CD4-positive, alpha-beta T cell (primary cell): ENCODE measurements at regions not wholly inside any gene's neighbourhood (a gene's known extent, or its start where the extent isn't known, plus 50 kb on each side); places are given as distances from the start of the nearest gene placed in this dataset.

Experiments used
- ATAC-seq: fragments of 200-7000 bp; cut with Tn5 transposase; one replicate; pipeline ENCODE4 v1.10.0; 2022; ENCODE audit warnings: mild to moderate bottlenecking; ENCODE audit not compliant: poor library complexity
- CTCF ChIA-PET: fragments of 350-600 bp; sonication (Branson Sonifier 250); formaldehyde crosslinking; loops from one replicate; lab custom pipeline; 2021; ENCODE audit warnings: antibody characterized with exemption, inconsistent platforms; lab: Charles Lee
- POLR2A ChIA-PET: fragments of 350-600 bp; sonication (Branson Sonifier 250); formaldehyde crosslinking; loops from one replicate; lab custom pipeline; 2021; ENCODE audit warnings: antibody characterized with exemption, inconsistent platforms; lab: Charles Lee
- DNase-seq, 14 experiments: peaks; one replicate each; pipeline ENCODE4 v3.0.0-alpha.2; 2013 to 2020; ENCODE audit warnings: mixed read lengths in 2 of 14
- H3K27ac ChIP-seq, 2 donors: one replicate each; pipeline versions ENCODE4 v1.5.1 to v1.7.0; 2013; ENCODE audit warnings: low read length in 2 of 2, low read depth in 1 of 2, mild to moderate bottlenecking in 1 of 2
- H3K27me3 ChIP-seq, 2 experiments: 1 replicate in 1 of 2; 2 replicates in 1 of 2; pipeline versions ENCODE4 v1.6.1 to v1.7.0; 2013; ENCODE audit warnings: low read length in 2 of 2, control low read depth in 1 of 2, mild to moderate bottlenecking in 1 of 2, moderate library complexity in 1 of 2; ENCODE audit not compliant: insufficient read depth in 2 of 2, control insufficient read depth in 1 of 2
- H3K36me3 ChIP-seq: one replicate; pipeline ENCODE4 v1.6.1; 2013; ENCODE audit warnings: low read length, control low read depth; ENCODE audit not compliant: insufficient read depth
- H3K4me1 ChIP-seq: one replicate; pipeline ENCODE4 v1.6.1; 2013; ENCODE audit warnings: low read length, control low read depth; ENCODE audit not compliant: insufficient read depth
- H3K4me3 ChIP-seq: one replicate; pipeline ENCODE4 v1.5.1; 2013; ENCODE audit warnings: mild to moderate bottlenecking, low read length, moderate library complexity
- H3K9me3 ChIP-seq, 2 experiments: 1 replicate in 1 of 2; 2 replicates in 1 of 2; pipeline versions ENCODE4 v1.6.1 to v1.7.0; 2013; ENCODE audit warnings: low read length in 2 of 2, mild to moderate bottlenecking in 2 of 2, control low read depth in 1 of 2, moderate library complexity in 1 of 2; ENCODE audit not compliant: control insufficient read depth in 1 of 2, insufficient read depth in 1 of 2
- H3K27ac Mint-ChIP-seq: one replicate; pipeline ENCODE4 v1.8.0; 2020; ENCODE audit warnings: mixed read lengths
- H3K27me3 Mint-ChIP-seq: one replicate; pipeline ENCODE4 v1.8.0; 2021; ENCODE audit warnings: mixed read lengths
- H3K36me3 Mint-ChIP-seq: one replicate; pipeline ENCODE4 v1.8.0; 2021; ENCODE audit warnings: low read depth, mixed read lengths
- H3K4me1 Mint-ChIP-seq: one replicate; pipeline ENCODE4 v1.8.0; 2021; ENCODE audit warnings: low read depth, mixed read lengths
- H3K4me3 Mint-ChIP-seq: one replicate; pipeline ENCODE4 v1.8.0; 2020; ENCODE audit warnings: mild to moderate bottlenecking, mixed read lengths
- H3K9me3 Mint-ChIP-seq: one replicate; pipeline ENCODE4 v1.8.0; 2020; ENCODE audit warnings: mixed read lengths
- intact Hi-C, 2 experiments: fragments of 100-400 bp; cut with DNase I in 1 of 2; cut with micrococcal nuclease in 1 of 2; formaldehyde crosslinking; loops; one replicate each; pipeline versions ENCODE4 v1.15.1 to v1.9.0; 2023 to 2025; cut with DNase I, micrococcal nuclease
- TF ChIP-seq, protein P1 (sequence below): fragments of 200-600 bp; IDR thresholded peaks from one replicate; pipeline ENCODE4 v1.8.0; 2022; ENCODE audit warnings: antibody characterized with exemption, mild to moderate bottlenecking

- peaks cover 4% of the 10 kb centered on the region for H3K4me1 ChIP-seq
- DNase-seq (no peak), ATAC-seq (no peak)
- TF ChIP-seq, protein P1, sequence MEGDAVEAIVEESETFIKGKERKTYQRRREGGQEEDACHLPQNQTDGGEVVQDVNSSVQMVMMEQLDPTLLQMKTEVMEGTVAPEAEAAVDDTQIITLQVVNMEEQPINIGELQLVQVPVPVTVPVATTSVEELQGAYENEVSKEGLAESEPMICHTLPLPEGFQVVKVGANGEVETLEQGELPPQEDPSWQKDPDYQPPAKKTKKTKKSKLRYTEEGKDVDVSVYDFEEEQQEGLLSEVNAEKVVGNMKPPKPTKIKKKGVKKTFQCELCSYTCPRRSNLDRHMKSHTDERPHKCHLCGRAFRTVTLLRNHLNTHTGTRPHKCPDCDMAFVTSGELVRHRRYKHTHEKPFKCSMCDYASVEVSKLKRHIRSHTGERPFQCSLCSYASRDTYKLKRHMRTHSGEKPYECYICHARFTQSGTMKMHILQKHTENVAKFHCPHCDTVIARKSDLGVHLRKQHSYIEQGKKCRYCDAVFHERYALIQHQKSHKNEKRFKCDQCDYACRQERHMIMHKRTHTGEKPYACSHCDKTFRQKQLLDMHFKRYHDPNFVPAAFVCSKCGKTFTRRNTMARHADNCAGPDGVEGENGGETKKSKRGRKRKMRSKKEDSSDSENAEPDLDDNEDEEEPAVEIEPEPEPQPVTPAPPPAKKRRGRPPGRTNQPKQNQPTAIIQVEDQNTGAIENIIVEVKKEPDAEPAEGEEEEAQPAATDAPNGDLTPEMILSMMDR: no peak
- Mint-ChIP-seq H3K9me3 (no peaks in the 10 kb centered on the region), H3K27ac (no peak overlapping the region), H3K27me3 (no peaks in the 10 kb centered on the region), H3K4me3 (no peak overlapping the region), H3K4me1 (no peaks in the 10 kb centered on the region), H3K36me3 (no peaks in the 10 kb centered on the region)
- H3K27me3 ChIP-seq: no peaks in the 10 kb centered on the region
- intact Hi-C loops: loop anchor here in 1 of 2 experiments (10.0 kb wide), 1 partner anchor 1340 kb away; no protein-coding TSS in a partner anchor
- H3K4me3 ChIP-seq: no peak overlapping the region
- H3K27ac ChIP-seq: no peak overlapping the region
- H3K9me3 ChIP-seq: peaks cover 0 to 9% of the 10 kb centered on the region in 2 experiments
- ChIA-PET POLR2A (no interaction called here), CTCF (no interaction called here)
- H3K36me3 ChIP-seq: no peaks in the 10 kb centered on the region
Measured at GRCh38 chr18:77905011-77905410, 655.4 kb downstream of the GALR1 start.

DNA sequence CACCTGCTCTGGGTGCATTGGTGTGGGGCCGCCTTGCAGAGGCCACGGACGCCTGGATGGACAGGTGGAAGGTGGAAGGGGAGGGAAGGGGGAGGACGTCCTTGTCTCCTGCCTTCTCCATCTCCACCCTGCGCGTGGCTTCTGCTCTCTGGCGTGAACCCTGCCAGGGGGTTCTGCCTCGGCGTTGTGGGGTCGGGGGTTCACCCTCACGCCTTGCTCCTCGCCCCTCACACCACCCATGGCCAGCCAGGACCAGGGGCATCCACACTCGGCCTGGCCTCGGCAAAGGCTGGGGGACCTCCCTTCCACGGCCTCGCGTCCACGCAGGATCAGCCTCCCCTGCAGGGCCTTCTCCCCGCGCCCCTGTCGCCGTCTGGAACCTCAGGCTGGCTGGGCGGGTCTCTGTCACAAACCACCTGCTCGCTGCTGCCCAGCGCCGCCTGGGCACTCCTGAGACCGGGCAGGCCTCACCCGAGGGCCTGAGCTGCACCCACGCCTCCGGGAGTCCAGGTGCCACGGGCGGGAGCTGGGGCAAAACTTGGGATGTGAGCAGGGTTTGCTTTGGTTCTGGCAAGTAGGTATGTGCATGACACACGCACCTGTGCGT is 655.9 kb downstream of the GALR1 start:
- no peak overlapping the region for H3K27ac Mint-ChIP-seq
- no peak for ATAC-seq
- H3K27me3 Mint-ChIP-seq: no peaks in the 10 kb centered on the region
- Histone ChIP-seq H3K4me1 (peaks cover under 1% of the 10 kb centered on the region), H3K27me3 (no peaks in the 10 kb centered on the region), H3K4me3 (no peak overlapping the region), H3K36me3 (no peaks in the 10 kb centered on the region), H3K9me3 (peaks cover 0 to 9% of the 10 kb centered on the region in 2 experiments), H3K27ac (no peak overlapping the region)
- no peak overlapping the region for H3K4me3 Mint-ChIP-seq
- DNase-seq: no peak
- H3K36me3 Mint-ChIP-seq: no peaks in the 10 kb centered on the region
- no peaks in the 10 kb centered on the region for H3K4me1 Mint-ChIP-seq
- TF ChIP-seq, protein P1: no peak
- H3K9me3 Mint-ChIP-seq: no peaks in the 10 kb centered on the region
- CTCF ChIA-PET: no interaction called here
- intact Hi-C loops: loop anchor here in 1 of 2 experiments (10.0 kb wide), 1 partner anchor 1339 kb away; no protein-coding TSS in a partner anchor
- POLR2A ChIA-PET: no interaction called here

- DNase-seq: no peak
- Histone ChIP-seq H3K4me3 (no peak overlapping the region), H3K27me3 (no peaks in the 10 kb centered on the region), H3K36me3 (no peaks in the 10 kb centered on the region), H3K27ac (no peak overlapping the region), H3K4me1 (no peaks in the 10 kb centered on the region), H3K9me3 (peaks cover 0 to 9% of the 10 kb centered on the region in 2 experiments)
- intact Hi-C loops: loop anchor here in 1 of 2 experiments (10.0 kb wide), 1 partner anchor 1339 kb away; no protein-coding TSS in a partner anchor
- Mint-ChIP-seq H3K4me3 (no peak overlapping the region), H3K27ac (no peak overlapping the region), H3K36me3 (no peaks in the 10 kb centered on the region), H3K9me3 (no peaks in the 10 kb centered on the region), H3K27me3 (peaks cover 7% of the 10 kb centered on the region), H3K4me1 (no peaks in the 10 kb centered on the region)
- POLR2A ChIA-PET: no interaction called here
- TF ChIP-seq, protein P1: no peak
- CTCF ChIA-PET: no interaction called here
- ATAC-seq: no peak
Measured at GRCh38 chr18:77906103-77906892, 656.6 kb downstream of the GALR1 start.
